IPS-18a (cell line): ENCODE measurements at regions not wholly inside any gene's neighbourhood (a gene's known extent, or its start where the extent isn't known, plus 50 kb on each side); places are given as distances from the start of the nearest gene placed in this dataset.
"Not testable (repeated sequence)": the region's sequence is repeated elsewhere in the genome, so short reads cannot be mapped to it uniquely, and the experiment has no call there.

Source experiments
- H3K27ac ChIP-seq: one replicate; pipeline ENCODE4 v1.5.1; 2013; ENCODE audit warnings: low read length
- H3K27me3 ChIP-seq: one replicate; pipeline ENCODE4 v1.6.1; 2013; ENCODE audit warnings: mild to moderate bottlenecking, low read length; ENCODE audit not compliant: control insufficient read depth, insufficient read depth
- H3K36me3 ChIP-seq: one replicate; pipeline ENCODE4 v1.6.1; 2013; ENCODE audit warnings: low read depth, low read length; ENCODE audit not compliant: control insufficient read depth
- H3K4me1 ChIP-seq: one replicate; pipeline ENCODE4 v1.6.1; 2013; ENCODE audit warnings: low read depth, low read length; ENCODE audit not compliant: control insufficient read depth
- H3K4me3 ChIP-seq: one replicate; pipeline ENCODE4 v1.5.1; 2013; ENCODE audit warnings: low read length
- H3K9ac ChIP-seq: one replicate; pipeline ENCODE4 v1.6.1; 2013; ENCODE audit warnings: mild to moderate bottlenecking, low read length, moderate library complexity
- H3K9me3 ChIP-seq: one replicate; pipeline ENCODE4 v1.6.1; 2013; ENCODE audit warnings: low read depth, low read length; ENCODE audit not compliant: control insufficient read depth

DNA sequence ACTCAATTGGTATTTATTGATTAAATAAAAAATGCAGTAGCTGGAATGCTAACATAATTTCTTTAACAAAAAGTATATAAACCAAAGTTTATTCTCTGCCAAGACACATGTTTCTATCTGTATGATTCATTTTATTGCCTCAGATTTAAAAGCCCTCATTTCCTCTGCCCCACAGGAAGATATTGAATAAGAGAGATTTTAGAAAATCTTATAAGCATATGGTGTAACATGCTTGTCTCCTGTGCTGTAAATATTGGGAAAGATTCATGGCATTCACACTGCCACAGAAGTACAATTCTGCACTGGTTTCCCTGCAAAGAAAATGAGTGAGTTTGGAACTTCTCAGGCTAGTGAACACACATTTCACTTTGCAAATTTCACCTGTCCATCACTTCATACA is 134.9 kb upstream of the FBXL7 start:
- no peak overlapping the region for H3K9ac ChIP-seq
- no peaks in the 10 kb centered on the region for H3K36me3 ChIP-seq
- no peak overlapping the region for H3K4me3 ChIP-seq
- H3K9me3 ChIP-seq = no peaks in the 10 kb centered on the region
- H3K27me3 ChIP-seq = no peaks in the 10 kb centered on the region
- no peak overlapping the region for H3K27ac ChIP-seq
- H3K4me1 ChIP-seq = no peaks in the 10 kb centered on the region

DNA sequence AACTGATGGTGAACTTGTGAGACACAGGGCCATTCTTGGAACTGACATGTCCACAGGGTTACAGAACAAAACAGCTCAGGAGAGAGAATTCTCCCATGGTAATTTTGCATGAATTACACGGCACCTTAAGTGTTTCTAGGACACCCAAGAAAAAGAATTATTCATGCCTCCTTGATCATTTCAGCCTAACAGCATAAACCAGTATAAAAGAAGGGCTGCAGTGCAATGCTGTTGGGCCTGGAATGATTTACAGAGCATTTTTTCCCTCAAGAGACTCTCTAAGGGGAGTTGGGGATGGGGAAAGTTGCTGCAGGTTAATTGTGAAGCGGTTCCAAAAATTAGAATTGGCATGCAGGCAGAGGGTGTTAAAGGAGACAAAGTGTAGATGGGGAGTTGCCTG is 136.4 kb upstream of the FBXL7 start:
- no peaks in the 10 kb centered on the region for H3K4me1 ChIP-seq
- H3K9me3 ChIP-seq = no peaks in the 10 kb centered on the region
- no peaks in the 10 kb centered on the region for H3K27me3 ChIP-seq
- H3K4me3 ChIP-seq = no peak overlapping the region
- no peaks in the 10 kb centered on the region for H3K36me3 ChIP-seq
- H3K9ac ChIP-seq = no peak overlapping the region
- no peak overlapping the region for H3K27ac ChIP-seq

DNA sequence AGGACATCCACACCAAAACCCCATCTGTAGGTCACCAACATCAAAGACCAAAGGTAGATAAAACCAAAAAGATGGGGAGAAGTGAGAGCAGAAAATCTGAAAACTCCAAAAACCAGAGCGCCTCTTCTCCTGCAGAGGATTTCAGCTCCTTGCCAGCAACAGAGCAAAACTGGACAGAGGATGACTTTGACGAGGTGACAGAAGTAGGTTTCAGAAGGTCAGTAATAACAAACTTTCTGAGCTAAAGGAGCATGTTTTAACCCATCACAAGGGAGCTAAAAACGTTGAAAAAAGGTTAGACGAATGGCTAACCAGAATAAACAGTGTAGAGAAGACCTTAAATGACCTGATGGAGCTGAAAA is 142.9 kb upstream of the FBXL7 start:
- not testable (repeated sequence) for H3K9me3 ChIP-seq, H3K4me1 ChIP-seq, H3K4me3 ChIP-seq, H3K27ac ChIP-seq, H3K36me3 ChIP-seq, H3K9ac ChIP-seq, H3K27me3 ChIP-seq

DNA sequence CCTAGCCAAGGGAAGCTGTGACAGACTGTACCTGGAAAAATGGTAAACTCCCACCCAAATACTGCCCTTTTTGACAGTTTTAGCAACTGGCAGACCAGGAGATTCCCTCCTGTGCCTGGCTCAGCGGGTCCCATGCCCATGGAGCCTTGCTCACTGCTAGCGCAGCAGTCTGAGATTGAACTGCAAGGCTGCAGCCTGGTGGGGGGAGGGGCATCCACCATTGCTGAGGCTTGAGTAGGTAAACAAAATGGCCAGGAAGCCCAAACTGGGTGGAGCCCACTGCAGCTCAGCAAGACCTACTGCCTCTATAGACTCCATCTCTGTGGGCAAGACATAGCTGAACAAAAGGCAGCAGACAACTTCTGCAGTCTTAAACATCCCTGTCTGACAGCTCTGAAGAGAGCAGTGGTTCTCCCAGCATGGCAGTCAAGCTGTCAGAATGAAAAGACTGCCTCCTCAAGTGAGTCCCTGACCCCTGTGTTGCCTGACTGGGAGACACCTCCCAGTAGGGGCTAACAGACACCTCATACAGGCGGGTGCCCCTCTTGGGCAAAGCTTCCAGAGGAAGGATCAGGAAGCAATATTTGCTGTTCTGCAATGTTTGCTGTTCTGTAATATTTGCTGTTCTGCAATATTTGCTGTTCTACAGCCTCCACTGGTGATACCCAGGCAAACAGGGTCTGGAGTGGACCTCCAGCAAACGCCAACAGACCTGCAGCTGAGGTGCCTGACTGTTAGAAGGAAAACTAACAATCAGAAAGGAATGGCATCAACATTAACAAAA is 143.5 kb upstream of the FBXL7 start:
- not testable (repeated sequence) for H3K27ac ChIP-seq, H3K9me3 ChIP-seq, H3K4me1 ChIP-seq, H3K36me3 ChIP-seq, H3K27me3 ChIP-seq, H3K4me3 ChIP-seq, H3K9ac ChIP-seq

DNA sequence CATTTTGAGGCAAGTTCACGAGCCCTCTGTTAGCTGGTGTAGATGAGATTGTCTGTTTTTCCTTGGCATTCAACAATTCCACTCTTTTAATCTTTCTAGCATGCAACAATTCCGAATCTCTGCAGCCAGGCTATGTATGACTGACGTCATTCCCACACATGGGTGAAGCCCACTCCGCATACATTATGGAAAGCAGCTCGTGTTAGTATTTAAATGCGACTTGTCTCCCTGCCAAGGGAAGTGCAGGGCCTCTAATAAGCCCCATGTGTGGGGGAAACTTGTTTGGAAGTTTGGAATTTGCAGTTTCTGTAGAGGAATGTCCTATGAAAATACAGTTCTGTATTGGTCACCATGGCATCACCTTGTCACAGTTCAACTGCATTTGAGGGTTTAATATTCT is 146.0 kb upstream of the FBXL7 start:
- no peaks in the 10 kb centered on the region for H3K36me3 ChIP-seq
- no peaks in the 10 kb centered on the region for H3K27me3 ChIP-seq
- H3K4me3 ChIP-seq = no peak overlapping the region
- no peaks in the 10 kb centered on the region for H3K9me3 ChIP-seq
- peaks cover 10% of the 10 kb centered on the region for H3K4me1 ChIP-seq
- no peak overlapping the region for H3K27ac ChIP-seq
- H3K9ac ChIP-seq = no peak overlapping the region

DNA sequence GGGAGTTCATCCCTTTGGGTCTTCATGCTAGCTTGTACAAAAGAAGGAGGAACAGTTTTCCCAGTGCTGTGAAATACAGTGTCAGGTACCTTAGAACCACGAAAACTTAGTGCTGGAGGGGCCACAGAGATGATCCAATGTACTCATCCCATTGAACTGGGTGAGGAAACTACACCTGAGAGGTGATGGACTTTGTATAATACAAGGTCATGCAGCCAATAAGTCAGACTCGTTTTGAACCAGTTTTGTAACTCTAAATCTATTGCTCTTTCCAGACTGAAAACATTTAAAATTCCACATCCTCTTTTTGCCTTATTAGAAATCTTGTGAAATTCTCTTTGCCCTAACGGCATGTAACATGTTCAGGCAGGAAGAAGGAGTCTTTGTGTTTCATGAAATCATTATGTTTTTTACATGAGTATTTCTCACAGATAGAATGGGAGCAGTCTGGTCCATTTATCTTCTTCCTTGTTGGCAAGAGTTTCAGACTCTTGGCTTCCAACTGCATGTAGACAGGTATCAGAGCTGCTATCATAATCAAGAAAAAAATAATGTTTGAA is 146.8 kb upstream of the FBXL7 start:
- no peak overlapping the region for H3K27ac ChIP-seq
- no peaks in the 10 kb centered on the region for H3K9me3 ChIP-seq
- no peaks in the 10 kb centered on the region for H3K27me3 ChIP-seq
- no peak overlapping the region for H3K4me3 ChIP-seq
- peaks cover 10% of the 10 kb centered on the region for H3K4me1 ChIP-seq
- no peak overlapping the region for H3K9ac ChIP-seq
- no peaks in the 10 kb centered on the region for H3K36me3 ChIP-seq

DNA sequence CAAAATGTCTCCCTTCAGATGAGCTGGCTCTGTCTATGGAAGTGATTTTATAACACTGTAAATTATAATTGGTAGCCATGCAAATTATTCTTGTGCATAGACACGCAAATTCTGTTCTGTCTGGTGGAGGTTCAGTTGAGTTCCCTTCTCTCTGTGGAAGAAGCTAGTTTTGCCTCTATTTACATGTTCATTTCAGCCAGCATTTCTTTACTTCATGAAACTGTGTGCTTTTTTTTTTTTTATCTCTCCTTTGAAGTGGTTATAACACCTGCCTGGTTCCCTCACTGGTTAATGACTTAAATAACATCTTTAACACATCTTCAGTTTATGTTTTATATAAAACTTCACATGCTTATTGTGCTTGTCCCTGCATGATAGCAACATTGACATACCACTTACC is 149.4 kb upstream of the FBXL7 start:
- Histone ChIP-seq H3K36me3 (no peaks in the 10 kb centered on the region), H3K4me1 (peaks cover 10% of the 10 kb centered on the region), H3K9me3 (no peaks in the 10 kb centered on the region), H3K27ac (no peak overlapping the region), H3K9ac (no peak overlapping the region), H3K27me3 (no peaks in the 10 kb centered on the region), H3K4me3 (no peak overlapping the region)

DNA sequence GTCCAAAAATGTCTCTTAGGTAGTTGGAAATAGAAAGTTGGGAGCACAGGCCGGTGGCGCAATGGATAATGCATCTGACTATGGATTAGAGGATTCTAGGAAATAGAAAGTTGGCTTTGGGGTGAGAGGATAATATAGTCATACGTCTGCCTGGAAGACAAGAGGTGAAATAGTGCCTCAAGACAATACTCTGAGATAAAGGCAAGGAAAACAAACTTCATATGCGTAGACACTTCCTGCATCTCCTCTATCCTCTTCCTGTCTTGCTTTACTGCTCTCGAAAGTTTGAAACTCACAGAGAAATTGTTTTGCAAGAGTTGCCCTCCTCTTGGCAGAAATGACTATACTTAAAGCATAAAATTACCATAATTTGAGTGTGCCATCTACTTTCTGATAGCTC is 153.2 kb upstream of the FBXL7 start:
- H3K9me3 ChIP-seq = no peaks in the 10 kb centered on the region

DNA sequence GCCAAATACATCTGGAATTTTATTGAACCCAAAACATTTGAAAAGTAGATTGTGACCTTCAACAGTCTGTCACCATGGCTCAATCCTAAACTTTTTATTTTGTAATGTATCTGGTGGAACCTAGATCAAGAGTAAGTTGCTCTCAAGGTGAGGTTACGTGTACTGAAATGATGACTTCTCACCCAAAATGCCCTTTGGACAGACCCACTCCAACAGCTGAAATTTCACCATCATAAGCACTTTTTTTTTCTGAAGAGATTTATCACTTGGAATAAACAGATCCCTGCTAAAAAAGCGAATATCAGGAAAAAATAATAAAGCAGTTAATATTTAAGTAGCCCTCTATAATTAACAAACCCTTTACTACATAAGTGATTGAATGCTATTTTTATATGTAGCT is 155.0 kb upstream of the FBXL7 start:
- H3K9ac ChIP-seq = no peak overlapping the region
- H3K4me1 ChIP-seq = no peaks in the 10 kb centered on the region
- no peak overlapping the region for H3K27ac ChIP-seq
- no peaks in the 10 kb centered on the region for H3K27me3 ChIP-seq
- no peak overlapping the region for H3K4me3 ChIP-seq
- no peaks in the 10 kb centered on the region for H3K36me3 ChIP-seq
- H3K9me3 ChIP-seq = no peaks in the 10 kb centered on the region

More for the DNA sequence above, 153.2 kb upstream of the FBXL7 start:
- no peaks in the 10 kb centered on the region for H3K36me3 ChIP-seq
- no peaks in the 10 kb centered on the region for H3K4me1 ChIP-seq
- no peaks in the 10 kb centered on the region for H3K27me3 ChIP-seq
- no peak overlapping the region for H3K4me3 ChIP-seq
- H3K9ac ChIP-seq = no peak overlapping the region
- H3K27ac ChIP-seq = no peak overlapping the region

DNA sequence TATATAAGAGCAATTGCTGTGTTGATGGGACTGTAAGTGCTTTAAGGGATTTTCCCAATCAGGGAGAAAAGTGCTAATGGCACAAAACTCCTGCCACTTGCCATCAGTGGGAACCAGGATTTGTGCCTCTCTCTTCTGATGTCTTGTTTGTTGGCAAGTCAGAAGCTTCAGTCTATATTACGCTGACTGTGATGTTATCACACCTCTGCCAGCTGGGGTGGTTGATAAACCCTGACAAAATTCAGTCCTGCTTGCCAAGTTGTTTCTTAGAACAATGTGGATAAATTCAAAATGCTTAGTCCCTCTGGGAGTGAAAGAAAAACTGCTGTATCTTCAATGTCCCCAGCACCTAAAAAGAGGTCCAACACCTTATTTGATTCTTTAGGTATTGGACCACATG is 161.4 kb upstream of the FBXL7 start:
- no peaks in the 10 kb centered on the region for H3K27me3 ChIP-seq

DNA sequence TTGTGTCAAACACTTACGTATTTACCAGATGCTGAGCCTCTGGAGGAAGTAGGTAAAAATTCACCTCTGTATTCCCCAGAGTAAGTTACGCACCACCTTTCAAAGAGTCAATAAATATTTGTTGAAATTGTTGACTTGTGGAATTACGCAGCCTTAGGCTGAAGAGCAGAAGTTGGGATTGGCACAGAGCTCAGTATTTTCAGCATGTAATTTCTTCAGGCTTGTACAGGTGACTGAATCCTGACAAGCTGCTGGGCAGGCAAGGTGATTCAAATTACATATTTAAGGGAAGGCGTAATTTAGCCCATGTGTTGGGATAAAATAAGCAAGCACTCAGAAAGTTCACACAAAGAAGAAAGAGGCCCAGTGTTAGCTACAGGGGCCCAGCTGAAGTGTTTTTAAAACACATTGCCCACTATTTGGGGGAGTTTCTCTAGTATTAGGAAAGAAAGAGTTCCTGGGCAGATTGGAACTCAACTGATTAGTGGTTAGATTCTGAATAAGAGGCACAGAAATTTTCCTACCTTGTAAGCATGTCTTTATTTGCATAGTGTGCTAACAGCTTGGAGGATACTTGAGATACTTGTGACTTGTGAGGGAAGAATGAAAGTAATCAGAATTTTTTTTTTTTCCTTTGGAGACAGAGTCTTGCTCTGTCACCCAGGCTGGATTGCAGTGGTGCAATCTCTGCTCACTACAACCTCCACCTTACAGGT is 165.3 kb upstream of the FBXL7 start:
- no peaks in the 10 kb centered on the region for H3K27me3 ChIP-seq
- H3K27ac ChIP-seq = no peak overlapping the region
- no peak overlapping the region for H3K4me3 ChIP-seq
- H3K9me3 ChIP-seq = no peaks in the 10 kb centered on the region
- H3K9ac ChIP-seq = no peak overlapping the region
- H3K36me3 ChIP-seq = no peaks in the 10 kb centered on the region
- no peaks in the 10 kb centered on the region for H3K4me1 ChIP-seq

More for the DNA sequence above, 161.4 kb upstream of the FBXL7 start:
- H3K27ac ChIP-seq = no peak overlapping the region
- no peak overlapping the region for H3K9ac ChIP-seq
- no peaks in the 10 kb centered on the region for H3K36me3 ChIP-seq
- no peaks in the 10 kb centered on the region for H3K9me3 ChIP-seq
- H3K4me1 ChIP-seq = no peaks in the 10 kb centered on the region
- H3K4me3 ChIP-seq = no peak overlapping the region

DNA sequence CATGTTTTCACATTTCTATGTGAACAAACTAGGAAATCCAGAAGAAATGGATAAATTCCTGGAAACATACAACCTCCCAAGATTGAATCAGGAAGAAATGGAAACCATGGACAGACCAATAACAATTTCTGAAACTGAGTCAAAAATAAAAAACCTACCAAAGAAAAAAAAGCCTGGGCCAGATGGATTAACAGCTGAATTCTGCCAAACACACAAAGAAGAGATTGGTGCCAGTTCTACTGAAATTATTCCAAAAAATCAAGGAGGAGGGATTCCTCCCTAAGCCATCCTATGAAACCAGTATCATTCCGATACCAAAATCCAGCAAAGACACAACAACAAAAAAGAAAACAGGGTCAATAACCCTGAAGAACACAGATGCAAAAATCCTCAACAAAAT is 166.9 kb upstream of the FBXL7 start:
- H3K27me3 ChIP-seq = no peaks in the 10 kb centered on the region

More for the DNA sequence above, 166.9 kb upstream of the FBXL7 start:
- Histone ChIP-seq H3K9ac (no peak overlapping the region), H3K27ac (no peak overlapping the region), H3K4me3 (no peak overlapping the region), H3K36me3 (no peaks in the 10 kb centered on the region), H3K4me1 (no peaks in the 10 kb centered on the region), H3K9me3 (no peaks in the 10 kb centered on the region)
